Fibroblast of skin of right quadriceps (primary cell): ENCODE measurements at regions not wholly inside any gene's neighbourhood (a gene's known extent, or its start where the extent isn't known, plus 50 kb on each side); places are given as distances from the start of the nearest gene placed in this dataset.

ENCODE experiments used
- DNase-seq: peaks from one replicate; pipeline ENCODE4 v3.0.0-alpha.2; 2013

GRCh38 chrX:39189431-39189830 is 388.2 kb downstream of the MID1IP1 start:
- no peak for DNase-seq

GRCh38 chrX:39194673-39195072 is 393.4 kb downstream of the MID1IP1 start:
- no peak for DNase-seq

DNA sequence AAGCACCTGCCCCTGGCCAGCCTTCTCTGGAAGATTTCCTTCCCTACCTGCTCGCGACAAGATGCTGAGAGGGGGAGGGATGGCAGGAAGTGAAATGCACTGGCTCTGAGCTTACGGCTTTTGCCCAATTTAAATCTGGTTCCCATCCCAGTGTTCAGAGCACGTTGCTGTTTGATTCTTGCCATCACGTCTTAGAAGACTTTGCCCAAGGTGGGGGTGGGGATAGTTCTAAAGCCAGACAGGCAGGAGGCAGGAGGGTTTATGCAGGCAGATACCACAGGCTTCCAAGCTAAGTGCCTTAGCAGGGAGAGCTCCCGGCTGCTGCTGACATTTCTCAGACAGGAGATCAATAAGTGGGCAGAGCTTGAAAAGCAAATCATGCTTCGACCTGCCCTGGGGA is 393.9 kb downstream of the MID1IP1 start:
- DNase-seq: no peak

DNA sequence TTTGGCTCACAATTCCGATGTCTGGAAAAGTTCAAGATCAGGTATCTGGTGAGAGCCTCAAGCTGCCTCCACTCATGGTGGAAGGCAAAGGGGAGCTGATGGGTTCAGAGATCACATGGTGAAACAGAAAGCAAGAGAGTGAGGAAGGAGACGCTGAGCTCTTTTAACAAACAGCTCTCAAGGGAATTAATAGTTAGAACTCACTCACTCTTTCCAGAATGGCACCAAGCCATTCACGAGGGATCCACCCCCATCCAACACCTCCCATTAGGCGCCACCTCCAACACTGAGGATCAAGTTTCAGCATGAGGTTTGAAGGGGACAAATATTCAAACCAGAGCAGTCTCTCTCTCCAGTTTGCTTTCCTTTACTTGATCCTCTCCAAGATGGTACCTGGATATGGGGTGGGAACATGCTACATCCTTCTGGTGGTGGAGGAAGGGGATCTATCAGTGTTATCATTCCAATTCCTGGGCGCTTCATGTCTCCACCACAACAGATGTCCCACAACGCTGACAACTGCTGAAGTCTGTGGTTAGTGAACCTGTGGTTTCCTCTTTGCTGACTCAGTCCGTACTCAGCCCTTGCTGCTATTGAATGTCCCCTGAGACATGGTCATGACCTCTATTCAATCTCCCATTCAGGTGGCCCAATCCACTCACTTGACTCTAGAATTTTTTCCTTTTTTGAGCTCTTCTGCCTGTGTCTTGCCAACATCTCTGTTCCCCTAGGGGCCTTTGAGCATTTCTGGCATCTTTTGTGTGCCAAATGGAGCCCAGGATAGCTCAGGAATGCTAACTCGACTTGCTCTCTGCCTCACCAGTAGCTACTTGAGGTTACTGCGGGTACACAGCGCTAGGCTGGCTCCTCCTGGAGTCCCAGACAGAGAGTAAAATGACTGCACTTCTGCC is 395.2 kb downstream of the MID1IP1 start:
- peak; percentile 88 for DNase-seq

DNA sequence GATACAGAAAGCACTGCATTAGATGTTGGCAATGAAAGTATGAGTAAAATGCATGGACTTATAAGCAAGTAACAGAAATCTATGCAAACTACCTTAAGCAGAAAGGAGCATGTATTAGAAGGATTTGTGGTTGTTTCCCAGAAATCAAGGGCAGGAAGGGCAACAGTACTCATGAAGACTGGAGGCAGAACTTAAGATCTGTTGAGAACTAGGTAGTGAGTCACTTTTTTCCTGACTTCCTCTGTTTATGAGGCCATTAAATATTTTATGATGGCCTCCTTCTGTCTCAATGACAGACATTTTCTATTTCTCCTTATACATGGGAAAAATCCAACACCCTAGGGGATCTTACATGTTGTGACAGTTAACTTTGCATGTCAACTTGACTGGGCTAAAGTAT is 398.2 kb downstream of the MID1IP1 start:
- peak; percentile 12 for DNase-seq

DNA sequence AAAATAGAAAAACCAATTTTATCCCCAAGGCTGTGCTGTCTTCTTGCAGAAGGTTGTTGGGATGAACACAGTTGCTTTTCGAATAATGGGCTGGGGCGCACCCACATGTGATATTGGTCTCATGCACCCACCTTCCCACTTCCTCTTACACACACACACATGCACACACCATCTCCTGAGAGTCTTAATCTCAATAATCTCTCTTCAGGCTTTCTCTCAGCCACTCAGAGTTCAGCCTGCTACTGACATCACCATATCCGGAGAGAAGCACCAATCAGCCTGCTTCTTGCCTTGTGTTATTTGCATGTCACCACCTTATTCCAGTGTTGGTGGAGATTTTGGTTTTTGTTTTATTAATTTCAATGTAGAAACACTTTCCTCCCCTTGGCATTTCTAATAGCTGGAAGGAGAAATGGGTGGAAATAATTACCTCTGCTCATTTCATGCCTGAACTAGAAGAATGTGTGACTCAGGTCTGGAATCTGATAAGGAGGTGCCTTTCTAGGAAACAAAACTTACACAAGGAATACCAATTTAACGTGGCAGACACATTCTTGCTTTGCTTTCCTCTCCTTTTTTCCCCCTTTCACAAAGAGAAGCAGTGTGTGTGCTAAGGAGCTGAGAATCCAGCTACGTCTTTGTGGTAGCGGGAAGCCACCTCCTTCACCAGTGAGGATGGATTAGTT is 400.2 kb downstream of the MID1IP1 start:
- peak; percentile 10 for DNase-seq

DNA sequence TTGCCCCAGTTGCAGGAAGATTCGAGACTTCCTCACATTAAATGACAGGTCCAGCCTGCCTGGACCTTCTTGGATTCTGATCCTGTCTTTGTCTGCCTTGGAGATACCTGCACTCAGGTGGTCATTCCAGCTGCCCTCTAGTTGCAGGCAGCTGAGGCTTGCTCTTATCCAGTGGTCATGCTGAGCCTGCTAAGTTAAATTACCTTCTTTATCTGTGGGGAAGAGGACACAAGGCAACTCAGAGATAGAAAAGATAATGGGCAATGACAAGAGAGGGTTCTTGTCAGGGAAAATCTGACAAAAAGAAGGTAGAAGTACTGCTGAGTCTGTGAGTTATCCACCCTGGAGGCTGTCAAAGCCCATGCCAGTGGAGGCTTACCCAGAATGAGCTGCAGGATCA is 401.4 kb downstream of the MID1IP1 start:
- DNase-seq: no peak

- no peak for DNase-seq
These were observed 402.2 kb downstream of the MID1IP1 start for GRCh38 chrX:39203427-39203826.

DNA sequence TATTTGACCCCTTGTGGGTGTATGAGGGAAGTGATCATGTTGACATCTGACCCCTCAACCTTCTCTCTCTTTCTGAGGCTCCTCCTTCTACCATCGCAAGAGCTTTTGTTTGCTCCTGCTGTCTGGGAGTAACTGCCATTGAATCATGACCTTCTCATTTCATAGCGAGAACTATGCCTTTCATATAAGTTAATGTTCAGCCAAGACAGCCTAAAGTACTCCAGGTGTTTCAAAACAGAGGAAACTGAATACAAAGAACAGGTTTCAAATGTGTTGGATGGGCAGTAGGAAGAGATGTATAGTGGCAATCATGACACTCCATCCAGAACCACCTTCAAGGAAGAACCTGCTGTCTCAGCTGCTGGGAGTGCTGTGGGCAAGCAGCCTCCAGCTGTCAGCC is 403.1 kb downstream of the MID1IP1 start:
- no peak for DNase-seq

GRCh38 chrX:39204945-39205344 is 403.7 kb downstream of the MID1IP1 start:
- no peak for DNase-seq

DNA sequence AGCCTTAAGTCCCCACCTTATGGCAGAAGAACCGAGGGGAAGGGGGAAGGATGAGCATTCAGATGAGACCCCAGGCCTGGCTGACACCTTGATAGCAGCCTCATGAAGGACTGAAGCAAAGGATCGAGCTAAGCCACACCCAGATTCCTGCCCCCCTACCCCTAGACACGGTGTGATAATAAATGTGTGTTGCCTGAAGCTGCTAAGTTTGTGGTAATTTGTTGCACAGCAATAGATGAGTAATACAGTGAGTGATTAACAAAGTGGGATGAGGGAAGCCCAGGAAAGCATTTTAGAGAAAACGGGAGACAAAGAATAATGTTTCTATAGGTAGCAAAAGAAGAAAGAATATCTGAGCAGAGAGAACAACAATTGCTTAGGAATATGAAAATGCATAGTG is 404.2 kb downstream of the MID1IP1 start:
- no peak for DNase-seq

DNA sequence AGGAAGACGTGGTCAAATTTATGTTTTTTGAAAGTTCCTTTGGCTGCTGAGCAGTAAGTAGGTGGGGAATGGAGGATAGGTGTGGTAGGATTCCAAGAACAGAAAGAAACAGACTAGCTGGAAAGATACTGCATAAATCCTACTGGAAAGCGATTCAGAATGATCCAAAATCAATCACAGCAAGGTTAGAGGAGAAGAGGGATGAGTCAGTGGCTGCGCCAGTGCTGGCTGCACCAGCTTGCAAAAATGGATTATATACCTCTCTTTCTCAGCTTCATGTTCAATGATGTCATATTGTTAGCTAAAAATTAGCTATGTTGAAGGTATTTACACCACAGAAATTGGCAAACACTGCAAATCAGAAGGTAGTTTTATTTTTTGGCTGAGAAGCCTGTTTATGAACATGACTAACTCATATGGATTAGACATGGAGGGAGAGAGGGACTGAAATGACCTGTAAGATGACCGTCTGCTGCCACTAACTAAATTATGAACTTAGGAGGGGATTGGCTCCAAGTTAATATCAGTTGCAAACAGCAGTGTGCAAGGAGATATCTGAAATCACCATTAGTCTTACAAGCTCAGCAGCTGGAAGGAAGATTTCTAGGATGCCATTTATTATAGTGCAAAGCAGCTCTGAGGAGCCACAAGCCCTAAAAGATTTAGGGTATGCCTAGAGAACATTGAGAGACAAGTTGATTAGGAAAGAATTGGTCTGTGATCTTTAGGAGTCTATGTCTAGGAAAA is 405.3 kb downstream of the MID1IP1 start:
- DNase-seq: no peak

DNA sequence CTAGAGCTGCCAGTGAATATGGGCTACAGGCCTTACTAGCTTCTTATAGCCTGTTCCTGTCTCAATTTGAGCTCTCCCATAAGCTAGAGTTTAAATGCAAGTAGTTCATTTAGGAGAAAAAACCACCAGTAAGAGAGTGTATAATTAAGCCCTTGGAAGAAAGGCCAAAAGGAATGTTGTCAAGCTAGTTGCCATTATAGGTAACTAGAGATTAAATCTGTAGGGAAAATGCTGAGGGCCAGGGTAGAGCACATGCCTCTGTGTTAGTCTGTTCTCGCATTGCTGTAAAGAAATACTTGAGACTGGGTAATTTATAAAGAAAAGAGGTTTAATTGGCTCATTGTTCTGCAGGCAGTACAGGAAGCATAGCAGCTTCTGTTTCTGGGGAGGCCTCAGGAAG is 410.2 kb downstream of the MID1IP1 start:
- no peak for DNase-seq

DNA sequence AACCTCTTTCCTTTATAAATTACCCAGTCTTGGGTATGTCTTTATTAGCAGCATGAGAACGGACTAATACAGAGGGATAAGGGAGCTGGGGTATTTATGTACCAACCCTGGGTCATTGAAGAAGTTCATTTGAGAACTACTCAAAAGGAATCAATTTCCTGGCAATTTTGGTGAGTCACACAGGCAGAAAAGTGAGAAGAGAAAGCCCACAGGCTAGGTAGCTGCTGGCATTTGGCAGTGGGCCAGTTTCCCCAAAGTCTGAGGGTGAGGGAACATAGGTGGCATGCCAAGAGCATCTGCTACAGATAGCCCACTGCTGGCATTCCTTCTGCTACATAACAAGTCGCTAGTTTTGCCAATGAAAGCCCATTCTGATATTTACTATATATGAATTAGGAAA is 411.2 kb downstream of the MID1IP1 start:
- no peak for DNase-seq

GRCh38 chrX:39214387-39215126 is 413.3 kb downstream of the MID1IP1 start:
- no peak for DNase-seq

DNA sequence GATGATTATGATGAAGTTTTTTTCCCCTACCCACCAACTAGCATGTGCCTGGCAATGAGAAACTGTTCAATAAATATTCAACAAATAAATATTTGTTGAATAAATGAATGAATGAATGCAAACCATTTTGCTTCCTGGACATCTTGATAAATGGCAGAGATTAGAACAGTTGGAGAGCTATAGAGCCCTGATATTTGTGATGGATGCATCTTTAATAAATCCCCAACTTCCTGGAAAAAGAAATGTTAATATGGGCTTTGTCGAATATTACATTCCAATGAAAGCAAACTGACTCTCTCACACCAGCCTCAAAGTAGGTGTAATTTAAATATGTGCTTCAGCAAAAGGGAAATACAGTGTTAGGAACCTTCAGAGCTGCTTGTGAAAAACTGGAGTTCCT is 419.7 kb downstream of the MID1IP1 start:
- no peak for DNase-seq

- no peak for DNase-seq
These were observed 421.3 kb downstream of the MID1IP1 start for GRCh38 chrX:39222346-39223113.

- DNase-seq: no peak
These were observed 425.0 kb downstream of the MID1IP1 start for GRCh38 chrX:39226251-39226650.

DNA sequence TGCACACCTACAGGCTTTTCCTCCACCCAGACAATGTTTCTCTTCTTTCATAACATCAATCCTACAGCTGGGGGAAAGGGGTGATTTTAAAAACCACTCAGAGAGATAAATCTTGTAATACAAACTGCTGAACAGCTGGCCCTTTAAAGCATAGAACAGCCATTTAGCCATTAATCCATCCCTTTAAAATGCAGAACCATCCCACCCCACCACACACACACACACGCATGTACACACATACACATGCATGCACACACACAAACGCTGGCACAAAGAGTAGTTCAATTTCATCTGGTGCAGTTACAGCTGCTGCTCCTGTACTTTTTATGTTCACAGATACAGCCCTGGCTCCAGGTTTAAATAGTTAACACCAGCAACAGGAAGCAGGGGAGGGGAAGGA is 426.1 kb downstream of the MID1IP1 start:
- no peak for DNase-seq

- peak; percentile 1 for DNase-seq
These were observed 436.7 kb downstream of the MID1IP1 start for GRCh38 chrX:39238006-39238405.

GRCh38 chrX:39242187-39242586 is 440.9 kb downstream of the MID1IP1 start:
- no peak for DNase-seq

DNA sequence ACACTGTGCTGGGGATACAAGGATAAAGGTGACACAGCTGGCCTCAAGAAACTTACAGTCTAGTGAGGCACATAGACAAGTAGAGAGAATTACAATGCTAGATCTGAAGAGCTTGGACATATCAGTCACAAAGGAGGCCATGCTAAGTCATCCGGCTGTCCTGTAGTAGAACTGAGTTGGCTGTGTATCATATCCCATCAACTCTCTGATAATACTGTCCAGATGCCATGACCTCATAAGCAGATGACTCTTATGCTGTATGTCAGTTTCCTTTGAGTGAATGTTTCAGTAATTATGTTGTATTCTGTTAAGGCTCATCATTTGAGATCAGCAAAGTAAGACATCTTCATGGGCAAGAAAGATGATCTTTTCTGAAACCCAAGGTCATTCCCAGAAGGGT is 442.9 kb downstream of the MID1IP1 start:
- DNase-seq: no peak
